ENCODE measurements at regions not wholly inside any gene's neighbourhood (a gene's known extent, or its start where the extent isn't known, plus 50 kb on each side); places are given as distances from the start of the nearest gene placed in this dataset.

- Histone ChIP-seq H3K4me3 (ENCODE audit: low read length) (no peak overlapping the region), H3K9me2 (replicated peaks; ENCODE audit: control insufficient read depth, low read length) (no peaks in the 10 kb centered on the region), H3K9me3 (ENCODE audit: control insufficient read depth, insufficient read depth, low read length) (no peaks in the 10 kb centered on the region), H4K20me1 (ENCODE audit: control insufficient read depth, insufficient read depth, low read depth, low read length) (no peaks in the 10 kb centered on the region), H3K4me2 (ENCODE audit: low read length) (no peak overlapping the region), H3K79me2 (ENCODE audit: control insufficient read depth, low read length) (no peaks in the 10 kb centered on the region), H3K27me3 (ENCODE audit: control insufficient read depth, low read length) (no peaks in the 10 kb centered on the region), H3K27ac (ENCODE audit: low read depth, low read length) (no peak overlapping the region), H3K4me1 (ENCODE audit: control insufficient read depth, low read length) (no peaks in the 10 kb centered on the region), H3K36me3 (ENCODE audit: control insufficient read depth, low read length) (no peaks in the 10 kb centered on the region), H3F3A (ENCODE audit: control insufficient read depth, insufficient read depth) (no peaks in the 10 kb centered on the region)
- TF ChIP-seq EZH2phosphoT487 (IDR thresholded peaks at IDR 0.05; ENCODE audit: borderline replicate concordance, low read length) (no peak), CTCF (IDR thresholded peaks at IDR 0.05; ENCODE audit: low read depth, low read length, poor library complexity, severe bottlenecking) (no peak)
Measured at GRCh38 chr22:47291565-47292495, 529.4 kb downstream of the TBC1D22A start.

DNA sequence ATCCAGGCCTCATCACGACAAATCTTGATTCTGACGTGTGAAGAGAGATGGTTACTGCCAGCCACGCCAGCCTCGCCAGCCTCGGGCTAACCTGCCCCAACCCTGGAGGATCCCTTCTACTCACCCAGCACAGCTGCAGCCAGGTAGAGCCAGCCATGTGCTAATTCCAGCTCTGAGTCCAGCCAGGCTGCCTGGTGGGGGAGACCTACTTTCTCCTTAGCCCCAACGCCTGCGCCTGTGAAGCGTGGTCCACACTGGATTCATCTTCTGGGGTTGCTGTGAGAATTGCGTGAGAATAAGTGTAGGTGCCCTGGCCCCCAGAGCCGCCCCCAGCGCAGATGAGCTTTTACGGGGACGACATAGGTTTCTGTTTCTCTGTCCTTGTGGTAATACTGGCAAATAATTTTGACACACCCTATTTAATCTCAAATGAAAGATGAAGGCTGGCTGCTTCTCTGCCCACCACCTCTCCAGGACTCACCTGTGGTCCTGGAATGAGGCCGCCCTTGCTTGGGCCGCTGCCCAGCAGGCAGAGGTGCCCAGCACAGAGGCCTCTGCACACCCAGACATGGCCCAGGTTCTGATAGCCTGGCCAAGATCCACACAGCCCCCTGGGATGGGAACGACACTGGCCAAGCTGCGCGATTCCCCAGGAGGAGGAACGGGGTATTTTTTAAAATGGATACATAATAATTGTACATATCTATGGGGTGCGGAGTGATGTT, 528.4 kb downstream of the TBC1D22A start:
- Histone ChIP-seq H3K4me1 (ENCODE audit: control insufficient read depth, low read length) (no peaks in the 10 kb centered on the region), H3K36me3 (ENCODE audit: control insufficient read depth, low read length) (no peaks in the 10 kb centered on the region), H3K9me2 (replicated peaks; ENCODE audit: control insufficient read depth, low read length) (no peaks in the 10 kb centered on the region), H3K27me3 (ENCODE audit: control insufficient read depth, low read length) (no peaks in the 10 kb centered on the region), H3K4me3 (ENCODE audit: low read length) (no peak overlapping the region), H4K20me1 (ENCODE audit: control insufficient read depth, insufficient read depth, low read depth, low read length) (no peaks in the 10 kb centered on the region), H3K27ac (ENCODE audit: low read depth, low read length) (no peak overlapping the region), H3K79me2 (ENCODE audit: control insufficient read depth, low read length) (no peaks in the 10 kb centered on the region), H3F3A (ENCODE audit: control insufficient read depth, insufficient read depth) (no peaks in the 10 kb centered on the region), H3K4me2 (ENCODE audit: low read length) (no peak overlapping the region), H3K9me3 (ENCODE audit: control insufficient read depth, insufficient read depth, low read length) (no peaks in the 10 kb centered on the region)
- TF ChIP-seq CTCF (IDR thresholded peaks at IDR 0.05; ENCODE audit: low read depth, low read length, poor library complexity, severe bottlenecking) (no peak), EZH2phosphoT487 (IDR thresholded peaks at IDR 0.05; ENCODE audit: borderline replicate concordance, low read length) (no peak)

DNA sequence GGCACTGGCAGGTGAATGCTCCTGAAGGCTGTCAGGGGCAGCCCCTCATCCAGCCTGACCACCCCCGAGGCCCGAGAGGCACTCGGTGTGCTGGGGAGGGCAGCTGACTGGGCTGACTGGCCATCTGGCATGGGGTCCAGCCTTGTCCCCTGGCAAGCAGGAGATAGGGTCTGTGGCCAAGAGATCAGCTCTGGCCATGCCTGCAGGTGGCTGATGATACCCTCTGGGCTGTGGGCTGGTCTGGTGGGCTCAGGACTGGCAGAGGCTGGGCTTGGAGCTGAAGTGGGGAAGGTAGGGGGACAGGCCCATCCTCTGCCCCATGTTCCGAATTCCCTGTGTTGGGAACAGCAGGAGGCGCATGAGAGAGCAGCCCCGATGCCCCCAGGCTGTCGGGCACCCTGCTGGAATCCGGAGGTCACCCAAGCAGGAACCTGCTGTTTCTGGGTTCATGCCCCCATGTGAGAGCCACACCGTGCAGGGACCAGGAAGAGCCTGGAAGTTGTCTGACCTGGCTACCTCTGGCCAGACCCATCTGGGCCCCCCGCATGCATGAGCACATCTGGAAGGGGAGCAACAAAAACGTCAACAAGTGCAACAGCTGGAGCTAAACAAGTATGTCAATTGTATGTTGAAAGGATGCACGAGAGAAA, 527.0 kb downstream of the TBC1D22A start:
- Histone ChIP-seq H3K4me3 (ENCODE audit: low read length) (no peak overlapping the region), H3K9me2 (replicated peaks; ENCODE audit: control insufficient read depth, low read length) (no peaks in the 10 kb centered on the region), H3K27ac (ENCODE audit: low read depth, low read length) (no peak overlapping the region), H3F3A (ENCODE audit: control insufficient read depth, insufficient read depth) (no peaks in the 10 kb centered on the region), H3K4me1 (ENCODE audit: control insufficient read depth, low read length) (no peaks in the 10 kb centered on the region), H3K4me2 (ENCODE audit: low read length) (no peak overlapping the region), H4K20me1 (ENCODE audit: control insufficient read depth, insufficient read depth, low read depth, low read length) (no peaks in the 10 kb centered on the region), H3K27me3 (ENCODE audit: control insufficient read depth, low read length) (no peaks in the 10 kb centered on the region), H3K9me3 (ENCODE audit: control insufficient read depth, insufficient read depth, low read length) (no peaks in the 10 kb centered on the region), H3K36me3 (ENCODE audit: control insufficient read depth, low read length) (no peaks in the 10 kb centered on the region), H3K79me2 (ENCODE audit: control insufficient read depth, low read length) (no peaks in the 10 kb centered on the region)
- no peak for TF ChIP-seq EZH2phosphoT487 (IDR thresholded peaks at IDR 0.05; ENCODE audit: borderline replicate concordance, low read length)
- TF ChIP-seq CTCF (IDR thresholded peaks at IDR 0.05; ENCODE audit: low read depth, low read length, poor library complexity, severe bottlenecking), result no peak
